T47D (cell line): ENCODE measurements at regions not wholly inside any gene's neighbourhood (a gene's known extent, or its start where the extent isn't known, plus 50 kb on each side); places are given as distances from the start of the nearest gene placed in this dataset.
A peak's percentile ranks its signal among the peaks of the same experiment; 100 is the strongest.
"Not testable (repeated sequence)": the region's sequence is repeated elsewhere in the genome, so short reads cannot be mapped to it uniquely, and the experiment has no call there.

ENCODE experiments used
- DNase-seq, 2 experiments: peaks; one replicate each; pipeline versions ENCODE4 v3.0.0 to v3.0.0-alpha.2; 2011 to 2012; ENCODE audit warnings: low read depth in 1 of 2, low spot score in 1 of 2
- JUND ChIP-seq: IDR thresholded peaks from 2 replicates; pipeline ENCODE4 v1.6.1; 2012; ENCODE audit warnings: low read depth
- in situ Hi-C: cut with HindIII; loops from 2 replicates; pipeline ENCODE4 v1.10.0; 2016; ENCODE audit warnings: low sequenced_read_pairs, low pct_unique_long_range_greater_than_20kb

DNA sequence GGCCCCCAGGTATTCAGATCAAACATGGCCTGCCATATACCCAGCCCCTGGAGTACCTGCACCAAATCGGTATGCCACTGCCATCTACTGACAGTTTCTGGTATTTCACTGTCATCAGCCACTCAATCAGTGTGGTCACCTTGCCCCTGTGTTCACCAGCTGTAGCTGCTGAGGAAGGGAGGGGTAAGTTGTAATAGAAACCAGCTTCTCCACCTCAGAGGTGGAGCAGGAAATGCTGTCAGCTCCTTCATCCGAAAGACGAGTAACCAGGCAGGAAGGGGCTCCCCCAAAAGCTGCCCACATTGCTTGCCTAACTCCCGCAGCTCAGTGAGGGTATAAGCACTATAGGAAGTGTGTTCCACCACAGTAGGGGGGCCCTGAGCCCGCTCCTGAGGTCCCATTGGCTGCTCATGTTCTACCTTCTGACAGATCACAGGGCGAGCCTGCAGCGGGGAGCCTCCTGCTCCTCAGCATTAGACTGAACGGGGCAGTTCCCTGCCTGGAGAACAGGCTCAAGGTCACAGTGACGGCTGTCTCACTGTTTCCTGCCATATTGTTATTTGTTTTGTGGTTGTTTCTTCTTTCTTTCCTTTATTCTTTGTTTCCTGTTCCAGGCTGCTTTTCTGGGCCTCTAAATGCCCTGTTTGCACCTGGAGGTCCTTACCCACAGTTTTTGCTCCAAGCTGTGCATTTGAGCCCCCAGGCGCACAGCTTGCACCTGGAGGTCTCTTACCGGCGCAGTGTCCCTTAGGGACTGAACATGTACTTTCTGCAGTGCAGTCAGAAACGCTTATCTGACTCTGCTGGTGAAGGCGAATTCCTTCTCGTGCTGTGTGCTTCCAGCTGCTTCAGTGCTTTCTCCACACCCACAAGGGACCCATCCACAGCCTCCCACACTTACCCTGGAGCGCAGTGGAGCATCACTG is 1638.3 kb downstream of the MRPL39 start:
- TF ChIP-seq JUND: no peak
- peak in 1 of 2 experiments; percentile 70 for DNase-seq
- in situ Hi-C loops: no loop called here

DNA sequence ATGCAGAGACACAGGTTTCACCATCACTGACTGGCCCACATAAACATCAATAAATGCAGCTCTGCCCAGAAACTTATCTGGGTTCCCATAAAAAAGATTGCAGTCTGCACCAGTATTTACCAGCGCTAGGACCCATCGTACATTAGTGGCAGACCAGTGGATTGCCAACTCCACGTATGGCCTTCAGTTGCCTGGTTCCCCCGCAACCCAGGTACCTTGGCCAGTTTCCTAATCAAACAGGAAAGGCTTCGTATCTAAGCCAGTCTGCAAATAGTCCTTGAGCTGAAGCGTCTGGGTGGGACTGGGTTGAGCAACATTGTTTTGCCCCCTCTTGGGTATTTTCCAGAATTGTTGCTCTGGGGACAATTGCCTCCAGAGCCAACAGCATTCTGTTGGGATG is 1639.3 kb downstream of the MRPL39 start:
- no peak for DNase-seq
- TF ChIP-seq JUND: no peak
- in situ Hi-C loops: no loop called here

DNA sequence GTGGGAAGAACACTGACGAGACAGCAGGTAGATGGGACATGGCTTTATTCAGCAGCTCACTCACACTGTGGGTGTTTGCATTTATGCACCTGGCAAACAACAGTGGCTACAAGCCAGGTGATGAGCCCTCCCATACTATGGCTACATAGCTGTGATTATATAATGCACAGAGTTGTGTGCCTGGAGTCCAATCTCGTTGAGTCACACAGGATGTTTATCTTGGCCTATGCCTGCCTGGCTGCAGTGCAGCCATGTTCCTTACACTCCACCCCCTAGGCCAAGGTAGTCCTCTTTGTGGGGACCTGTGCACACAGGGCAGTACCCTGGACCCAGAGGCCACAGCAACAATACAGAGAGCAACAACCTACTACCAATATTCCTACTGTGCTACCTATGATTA is 1643.8 kb downstream of the MRPL39 start:
- in situ Hi-C loops: no loop called here
- TF ChIP-seq JUND: no peak
- no peak for DNase-seq

DNA sequence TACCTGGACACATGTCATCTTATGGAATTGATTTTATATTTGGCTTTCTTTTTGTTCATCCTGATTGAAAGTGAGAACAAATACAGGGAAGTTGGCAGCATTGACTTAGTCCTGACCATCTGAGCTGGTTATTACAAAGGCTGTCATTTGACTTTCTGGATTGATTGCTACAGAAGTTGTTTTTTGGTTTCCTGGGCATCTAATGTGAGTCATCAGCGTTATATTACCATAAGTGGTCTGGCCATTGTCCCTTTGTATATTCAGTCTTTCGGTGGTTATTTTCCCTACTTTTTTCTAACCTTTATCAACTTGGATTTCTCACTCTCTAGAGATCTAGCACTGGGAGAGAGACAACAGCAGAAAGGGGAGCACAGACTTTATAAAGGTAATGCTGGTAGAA is 1646.5 kb downstream of the MRPL39 start:
- TF ChIP-seq JUND: no peak
- DNase-seq: no peak
- in situ Hi-C loops: no loop called here

DNA sequence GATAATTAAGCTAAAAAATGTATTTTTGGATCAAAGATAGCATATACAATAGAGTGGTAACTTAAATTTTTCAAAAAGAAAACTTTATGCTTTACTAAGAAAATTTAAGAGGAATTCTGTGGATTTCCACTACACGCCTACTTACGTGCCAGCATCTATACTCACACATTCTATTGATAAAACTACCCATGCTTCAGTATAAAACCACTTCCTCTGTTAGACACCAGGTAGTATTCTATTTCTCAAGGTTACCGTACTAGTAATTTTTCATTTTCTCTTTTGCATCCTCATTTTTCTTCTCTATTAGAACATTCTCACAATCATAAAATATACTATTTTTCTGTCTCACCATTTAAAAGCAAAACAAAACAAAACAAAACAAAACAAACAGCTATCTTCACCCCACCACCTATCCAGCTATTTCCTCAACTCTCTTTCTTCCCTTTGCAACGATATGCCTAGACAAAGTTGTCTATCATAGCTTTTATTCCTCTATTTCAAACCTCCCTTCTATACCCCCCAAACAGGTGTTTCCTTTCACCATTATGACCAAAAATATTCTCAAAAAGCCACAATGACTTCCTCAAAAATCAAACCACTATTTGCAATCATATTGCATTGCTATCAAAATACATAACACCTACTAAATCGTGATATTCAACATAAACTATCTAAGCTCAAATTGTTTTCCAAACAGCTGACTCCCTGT is 1652.0 kb downstream of the MRPL39 start:
- no peak for DNase-seq
- in situ Hi-C loops: no loop called here
- no peak for TF ChIP-seq JUND

DNA sequence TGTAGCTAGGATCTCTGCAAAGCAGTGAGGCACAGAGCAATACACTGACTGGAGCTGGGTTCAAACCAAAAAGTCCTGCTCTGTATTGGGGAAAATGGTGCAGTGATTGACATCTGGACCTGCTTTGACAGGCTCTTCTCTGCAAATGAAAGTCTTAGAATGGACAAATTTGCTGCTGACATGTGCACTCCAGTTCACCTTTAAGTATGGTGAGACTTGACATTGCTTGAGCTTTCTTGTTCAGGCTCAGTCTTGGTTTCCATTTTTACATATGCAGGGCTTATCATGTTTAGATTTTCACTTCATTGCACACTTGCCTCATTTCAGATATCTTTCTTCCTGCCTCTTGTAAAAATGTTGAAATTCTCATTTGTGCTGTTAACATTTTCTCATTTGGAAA is 1655.0 kb downstream of the MRPL39 start:
- no peak for DNase-seq
- in situ Hi-C loops: no loop called here
- TF ChIP-seq JUND: no peak

DNA sequence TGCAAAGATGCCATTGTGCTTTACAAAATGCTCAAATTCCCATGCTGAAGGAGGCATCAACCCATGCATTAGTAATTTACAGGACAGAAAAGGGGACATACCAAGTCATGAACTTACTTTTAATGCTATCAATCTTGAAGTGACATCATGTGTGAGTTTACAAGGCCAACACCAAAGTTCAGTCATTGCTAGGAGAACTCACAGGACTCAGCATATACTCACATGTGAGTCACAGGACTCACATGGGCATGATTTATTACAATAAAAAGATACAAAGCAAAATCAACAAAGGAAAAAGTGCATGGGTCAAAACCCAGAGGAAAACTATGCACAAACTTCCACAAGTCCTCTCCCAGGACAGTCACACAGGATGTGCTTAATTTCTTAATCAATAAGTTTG is 1656.0 kb downstream of the MRPL39 start:
- DNase-seq: no peak
- TF ChIP-seq JUND: no peak
- in situ Hi-C loops: no loop called here

DNA sequence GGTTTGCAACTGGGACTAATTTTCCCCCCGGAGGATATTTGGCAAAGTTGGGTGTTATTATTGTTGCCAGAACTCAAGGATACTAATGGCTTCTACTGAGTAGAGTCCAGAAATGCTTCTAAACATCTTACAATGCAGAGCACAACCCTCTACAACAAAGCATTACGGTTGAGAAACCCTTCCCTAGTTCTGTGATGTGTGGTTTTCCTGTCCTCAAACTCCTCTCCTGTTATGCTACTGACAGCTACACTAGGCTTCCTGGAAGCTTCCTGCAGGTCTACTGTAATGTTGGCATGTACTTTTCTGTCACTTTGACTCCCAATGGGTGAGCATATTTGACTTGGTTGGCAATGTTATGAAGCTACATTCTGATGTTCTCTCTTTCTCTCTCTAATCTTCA is 1656.9 kb downstream of the MRPL39 start:
- in situ Hi-C loops: no loop called here
- DNase-seq: no peak
- no peak for TF ChIP-seq JUND

DNA sequence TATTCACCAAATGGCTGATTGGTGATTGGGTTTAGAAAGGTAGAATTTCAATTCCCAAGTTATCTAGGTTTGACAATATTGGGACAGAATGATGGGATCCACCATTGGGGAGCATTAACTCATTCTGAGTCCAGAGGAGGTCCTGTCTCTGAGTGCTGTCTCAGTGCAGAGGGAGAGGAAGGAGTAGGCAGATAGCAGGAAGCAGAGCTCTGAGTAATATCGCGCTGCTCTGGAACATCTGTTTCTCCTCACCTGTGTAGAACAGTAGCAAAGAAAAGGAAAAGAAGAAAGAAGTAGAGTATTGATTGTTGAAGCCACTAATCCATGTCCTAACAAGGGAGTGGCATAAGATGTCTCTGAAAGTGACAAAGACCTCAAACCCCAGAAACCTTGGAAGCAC is 1657.8 kb downstream of the MRPL39 start:
- in situ Hi-C loops: no loop called here
- TF ChIP-seq JUND: no peak
- no peak for DNase-seq

DNA sequence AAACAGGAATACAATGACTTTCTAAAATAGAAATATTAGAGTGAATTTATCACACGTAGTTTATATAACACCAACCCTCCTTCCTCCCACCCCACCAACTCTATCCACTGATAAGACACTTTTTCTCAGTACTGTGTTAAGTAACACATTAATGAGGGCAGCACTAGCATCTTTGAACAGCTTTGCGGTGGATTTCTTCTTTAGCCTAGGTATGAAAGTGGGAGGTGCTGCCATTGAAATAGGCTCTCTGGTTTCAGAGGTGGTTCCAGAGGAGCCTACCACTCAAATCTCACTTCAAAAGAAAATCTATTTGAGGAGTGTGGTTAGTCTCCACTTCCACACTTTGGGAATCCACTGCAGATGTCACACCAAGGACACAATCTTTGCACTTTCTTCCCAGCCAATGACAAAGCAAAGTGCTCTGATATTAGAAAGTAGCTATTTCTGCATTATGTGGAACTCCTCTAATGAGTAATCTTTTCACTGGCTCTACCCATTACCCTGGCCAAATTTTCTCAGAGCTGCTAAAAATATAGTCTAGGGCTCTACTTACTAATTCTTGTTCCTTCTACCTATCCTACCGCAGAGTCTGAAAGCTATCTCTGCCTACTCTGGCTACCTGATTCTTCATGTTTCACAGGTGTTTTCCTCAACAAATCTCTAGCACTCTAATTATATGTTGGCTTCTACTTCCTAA is 1667.8 kb downstream of the MRPL39 start:
- TF ChIP-seq JUND: no peak
- in situ Hi-C loops: no loop called here
- no peak for DNase-seq

DNA sequence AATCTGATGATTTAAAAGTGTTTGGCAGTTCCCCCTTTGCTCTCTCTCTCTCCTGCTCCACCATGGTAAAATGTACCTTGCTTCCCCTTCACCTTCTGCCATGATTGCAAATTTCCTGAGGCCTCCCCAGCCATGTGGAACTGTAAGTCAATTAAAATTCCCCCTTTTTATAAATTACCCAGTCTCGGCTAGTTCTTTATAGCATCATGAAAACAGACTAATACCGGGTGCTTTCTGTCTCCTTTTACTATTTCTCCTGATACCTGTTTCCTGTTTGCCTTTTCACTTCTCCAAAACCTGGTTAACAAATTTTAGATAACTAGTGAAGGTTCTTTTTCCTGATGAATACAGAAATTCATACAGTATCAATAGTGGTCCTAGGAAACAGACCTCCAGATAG is 1670.3 kb downstream of the MRPL39 start:
- DNase-seq: no peak
- in situ Hi-C loops: no loop called here
- TF ChIP-seq JUND: no peak

DNA sequence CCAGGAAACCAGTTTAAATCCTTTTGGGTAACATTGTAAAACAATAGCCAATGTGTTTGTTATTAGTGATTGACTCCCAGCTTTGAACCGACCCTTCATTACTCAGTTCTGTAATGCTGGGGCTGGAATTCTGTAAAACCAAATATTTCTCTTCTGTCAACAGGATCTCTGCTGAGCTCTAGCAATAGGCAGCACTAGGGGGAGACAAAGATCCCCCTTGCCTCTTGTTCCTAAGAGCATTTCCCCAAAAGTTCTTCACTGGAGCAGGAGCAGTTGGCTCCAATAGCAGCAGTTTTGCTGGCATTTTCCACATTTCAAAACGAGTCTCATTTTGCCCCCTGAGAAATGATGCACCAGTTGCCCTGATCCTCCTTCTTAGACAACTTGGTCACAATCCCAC is 1671.1 kb downstream of the MRPL39 start:
- peak in 1 of 2 experiments; percentile 56 for DNase-seq
- no peak for TF ChIP-seq JUND

DNA sequence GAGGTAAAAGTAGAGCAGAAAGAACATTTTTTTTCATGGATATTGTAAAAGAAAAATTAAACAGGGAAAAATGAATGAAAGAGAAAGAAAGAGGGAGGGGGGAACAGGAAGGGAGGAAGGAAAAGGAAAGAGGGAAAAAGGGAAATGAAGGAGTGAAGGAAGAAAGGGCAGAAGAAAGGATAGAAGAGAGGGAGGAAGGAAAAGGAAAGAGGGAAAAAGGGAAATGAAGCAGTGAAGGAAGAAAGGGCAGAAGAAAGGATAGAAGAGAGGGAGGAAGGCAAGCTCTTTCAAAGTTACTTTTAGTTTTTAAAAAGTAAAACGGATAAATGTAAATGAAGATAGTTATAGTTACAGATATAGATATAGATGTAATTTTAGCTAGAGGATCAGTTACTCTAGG is 1676.7 kb downstream of the MRPL39 start:
- in situ Hi-C loops: no loop called here
- no peak for TF ChIP-seq JUND
- DNase-seq: no peak

More for the DNA sequence above, 1671.1 kb downstream of the MRPL39 start:
- in situ Hi-C loops: no loop called here

DNA sequence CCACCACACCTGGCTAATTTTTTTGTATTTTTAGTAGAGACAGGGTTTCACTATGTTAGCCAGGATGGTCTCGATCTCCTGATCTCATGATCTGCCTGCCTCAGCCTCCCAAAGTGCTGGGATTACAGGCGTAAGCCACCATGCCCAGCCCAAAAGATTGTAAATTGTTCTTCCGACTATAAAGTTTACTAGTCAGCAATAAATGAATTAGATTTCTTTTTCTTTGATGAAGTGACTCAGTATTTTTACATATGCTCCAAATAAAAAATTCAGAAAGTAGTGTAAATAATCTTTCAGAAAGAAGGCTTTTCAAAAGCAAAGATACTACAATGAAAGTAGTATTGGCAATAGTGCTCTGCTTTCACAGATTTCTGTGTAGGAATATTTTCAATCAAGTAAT is 1680.9 kb downstream of the MRPL39 start:
- DNase-seq, in situ Hi-C loops: not testable (repeated sequence)
